ENCODE measurements at regions not wholly inside any gene's neighbourhood (a gene's known extent, or its start where the extent isn't known, plus 50 kb on each side); places are given as distances from the start of the nearest gene placed in this dataset.
A peak's percentile ranks its signal among the peaks of the same experiment; 100 is the strongest.

DNA sequence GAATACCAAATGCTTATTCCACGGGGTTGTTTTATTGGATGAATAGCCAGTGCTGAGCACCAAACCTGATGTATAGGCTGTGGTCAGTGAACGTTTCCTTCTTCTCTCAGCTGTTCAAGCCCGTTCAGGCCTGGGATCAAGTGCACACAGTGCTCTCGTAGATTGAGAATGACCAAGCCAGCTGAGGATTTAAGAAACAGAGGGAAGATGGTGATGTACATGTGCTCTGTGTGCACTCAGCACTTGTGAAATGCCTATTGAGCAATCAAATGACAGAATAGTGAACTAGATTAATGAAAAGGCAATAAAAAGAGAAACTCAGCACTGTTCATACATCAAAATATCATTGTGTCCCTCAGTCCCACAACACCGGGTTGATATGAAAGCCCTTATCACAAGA is 302.5 kb downstream of the BMPER start:
- Histone ChIP-seq H3K4me1 (ENCODE audit: control insufficient read depth, insufficient read depth, low read length) (peaks cover 13% of the 10 kb centered on the region), H3K4me3 (ENCODE audit: low read depth, low read length) (no peak overlapping the region), H3K9ac (ENCODE audit: low read length) (no peak overlapping the region), H3K27ac (ENCODE audit: low read depth, low read length) (no peak overlapping the region), H3K27me3 (ENCODE audit: control insufficient read depth, insufficient read depth, low read length) (no peaks in the 10 kb centered on the region), H3K36me3 (ENCODE audit: control insufficient read depth, insufficient read depth, low read length) (no peaks in the 10 kb centered on the region), H3K9me3 (ENCODE audit: control insufficient read depth, insufficient read depth, low read depth, low read length) (no peaks in the 10 kb centered on the region)

DNA sequence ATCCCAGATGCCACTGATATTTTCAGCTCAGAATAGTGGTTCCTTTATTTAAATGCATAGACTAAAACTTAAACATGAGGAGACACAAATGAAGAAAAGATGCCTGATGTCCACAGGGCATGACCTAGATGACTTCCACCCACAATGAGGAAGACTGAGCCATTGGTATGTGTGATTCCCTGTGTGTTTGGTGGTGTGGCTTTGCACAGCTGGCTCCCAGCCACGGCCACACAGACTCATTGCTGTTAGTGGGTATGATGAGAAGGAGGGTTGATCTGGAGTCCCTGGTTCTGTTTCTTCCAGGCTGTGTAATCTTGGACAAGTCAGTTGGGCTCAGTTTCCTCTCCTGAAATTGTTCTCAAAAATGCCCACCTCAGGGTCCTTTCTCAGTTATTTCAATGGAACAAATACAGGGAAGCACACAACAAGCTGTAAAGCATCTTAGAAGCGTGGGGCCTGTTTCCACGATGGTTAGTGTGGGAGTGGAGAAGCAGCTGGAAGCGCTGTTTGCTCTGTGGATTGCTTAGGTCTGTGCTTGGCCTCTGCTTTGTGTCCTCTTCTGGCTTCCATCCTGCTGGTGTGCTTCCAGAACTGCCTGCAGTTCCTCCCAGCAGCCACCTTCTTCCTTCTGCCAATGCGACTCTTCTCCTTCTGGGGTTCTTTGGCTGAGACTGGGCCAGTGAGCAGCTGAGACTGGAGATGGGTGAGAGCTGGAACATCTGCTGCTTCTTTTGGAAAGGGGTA is 303.7 kb downstream of the BMPER start:
- Histone ChIP-seq H3K4me1 (ENCODE audit: control insufficient read depth, insufficient read depth, low read length) (peaks cover 13% of the 10 kb centered on the region), H3K9me3 (ENCODE audit: control insufficient read depth, insufficient read depth, low read depth, low read length) (no peaks in the 10 kb centered on the region), H3K36me3 (ENCODE audit: control insufficient read depth, insufficient read depth, low read length) (no peaks in the 10 kb centered on the region), H3K27me3 (ENCODE audit: control insufficient read depth, insufficient read depth, low read length) (no peaks in the 10 kb centered on the region), H3K27ac (ENCODE audit: low read depth, low read length) (no peak overlapping the region), H3K9ac (ENCODE audit: low read length) (no peak overlapping the region), H3K4me3 (ENCODE audit: low read depth, low read length) (no peak overlapping the region)

DNA sequence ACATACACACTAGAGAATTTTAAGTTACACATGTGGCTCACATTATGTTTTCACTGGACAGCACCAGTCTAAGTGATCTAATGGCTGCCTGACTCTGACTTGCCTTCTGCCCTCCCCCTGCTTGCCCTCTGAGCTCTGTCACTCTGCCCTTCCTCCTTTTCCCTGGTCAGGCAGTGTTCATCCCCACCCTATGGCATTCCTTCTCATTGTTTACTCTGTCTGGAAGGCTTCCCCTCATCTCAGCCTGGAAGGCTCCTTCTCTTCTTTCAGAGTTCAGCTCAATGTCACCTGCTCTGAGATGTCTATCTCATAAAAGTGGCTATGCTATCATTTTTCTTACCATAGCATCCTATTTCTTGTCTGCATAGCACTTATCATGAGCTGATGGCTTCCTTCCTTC is 305.7 kb downstream of the BMPER start:
- no peaks in the 10 kb centered on the region for H3K27me3 ChIP-seq (ENCODE audit: control insufficient read depth, insufficient read depth, low read length)
- H3K27ac ChIP-seq (ENCODE audit: low read depth, low read length): no peak overlapping the region
- H3K36me3 ChIP-seq (ENCODE audit: control insufficient read depth, insufficient read depth, low read length): no peaks in the 10 kb centered on the region
- H3K9me3 ChIP-seq (ENCODE audit: control insufficient read depth, insufficient read depth, low read depth, low read length): no peaks in the 10 kb centered on the region
- H3K9ac ChIP-seq (ENCODE audit: low read length): no peak overlapping the region
- no peak overlapping the region for H3K4me3 ChIP-seq (ENCODE audit: low read depth, low read length)
- H3K4me1 ChIP-seq (ENCODE audit: control insufficient read depth, insufficient read depth, low read length): peaks cover 13% of the 10 kb centered on the region

- H3K36me3 ChIP-seq (ENCODE audit: control insufficient read depth, insufficient read depth, low read length): no peaks in the 10 kb centered on the region
- no peak overlapping the region for H3K9ac ChIP-seq (ENCODE audit: low read length)
- peaks cover 15% of the 10 kb centered on the region for H3K4me1 ChIP-seq (ENCODE audit: control insufficient read depth, insufficient read depth, low read length)
- H3K27ac ChIP-seq (ENCODE audit: low read depth, low read length): no peak overlapping the region
- no peak overlapping the region for H3K4me3 ChIP-seq (ENCODE audit: low read depth, low read length)
- H3K9me3 ChIP-seq (ENCODE audit: control insufficient read depth, insufficient read depth, low read depth, low read length): no peaks in the 10 kb centered on the region
- no peaks in the 10 kb centered on the region for H3K27me3 ChIP-seq (ENCODE audit: control insufficient read depth, insufficient read depth, low read length)
Measured at GRCh38 chr7:34217972-34218371, 312.6 kb downstream of the BMPER start.

- Histone ChIP-seq H3K27ac (ENCODE audit: low read depth, low read length) (no peak overlapping the region), H3K9ac (ENCODE audit: low read length) (no peak overlapping the region)
Measured at GRCh38 chr7:34219153-34219718, 313.9 kb downstream of the BMPER start.

DNA sequence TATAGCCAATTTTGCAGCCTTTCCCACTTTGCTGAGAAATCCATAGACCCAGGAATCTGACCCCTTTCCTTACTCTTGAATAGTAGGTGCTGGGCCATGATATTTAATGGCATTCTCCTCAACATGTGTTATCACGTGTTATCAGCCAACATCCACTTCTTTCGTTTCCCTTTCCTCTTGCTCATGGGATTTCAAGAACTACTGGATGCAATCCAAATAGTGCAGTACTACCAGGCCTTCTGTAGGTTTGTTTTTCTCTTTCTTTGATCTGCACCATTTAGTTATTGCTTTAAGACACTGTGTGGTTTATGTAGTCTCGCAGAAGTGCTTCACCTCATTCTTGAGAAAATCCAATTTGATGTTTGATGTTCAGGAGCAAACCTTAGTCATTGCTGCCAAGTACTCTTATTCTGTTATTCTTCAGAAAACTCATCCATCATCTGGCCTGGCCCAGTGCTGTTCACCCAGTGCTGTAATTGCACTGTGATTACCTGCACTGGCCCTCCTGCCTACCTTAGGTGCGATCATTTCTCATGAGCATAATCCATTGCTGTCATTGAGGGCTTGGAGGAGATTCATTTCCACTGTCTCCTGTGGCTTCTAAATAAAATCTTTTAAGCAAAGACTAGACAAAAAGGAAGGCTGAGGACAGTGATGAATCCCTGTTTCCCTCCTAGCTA is 315.3 kb downstream of the BMPER start:
- Histone ChIP-seq H3K9ac (ENCODE audit: low read length) (no peak overlapping the region), H3K27me3 (ENCODE audit: control insufficient read depth, insufficient read depth, low read length) (no peaks in the 10 kb centered on the region), H3K36me3 (ENCODE audit: control insufficient read depth, insufficient read depth, low read length) (no peaks in the 10 kb centered on the region), H3K27ac (ENCODE audit: low read depth, low read length) (no peak overlapping the region), H3K4me1 (ENCODE audit: control insufficient read depth, insufficient read depth, low read length) (peaks cover 27% of the 10 kb centered on the region), H3K9me3 (ENCODE audit: control insufficient read depth, insufficient read depth, low read depth, low read length) (no peaks in the 10 kb centered on the region), H3K4me3 (ENCODE audit: low read depth, low read length) (no peak overlapping the region)

More at GRCh38 chr7:34219153-34219718, 313.9 kb downstream of the BMPER start:
- peaks cover 15% of the 10 kb centered on the region for H3K4me1 ChIP-seq (ENCODE audit: control insufficient read depth, insufficient read depth, low read length)
- no peaks in the 10 kb centered on the region for H3K27me3 ChIP-seq (ENCODE audit: control insufficient read depth, insufficient read depth, low read length)
- no peaks in the 10 kb centered on the region for H3K9me3 ChIP-seq (ENCODE audit: control insufficient read depth, insufficient read depth, low read depth, low read length)
- no peak overlapping the region for H3K4me3 ChIP-seq (ENCODE audit: low read depth, low read length)
- no peaks in the 10 kb centered on the region for H3K36me3 ChIP-seq (ENCODE audit: control insufficient read depth, insufficient read depth, low read length)

DNA sequence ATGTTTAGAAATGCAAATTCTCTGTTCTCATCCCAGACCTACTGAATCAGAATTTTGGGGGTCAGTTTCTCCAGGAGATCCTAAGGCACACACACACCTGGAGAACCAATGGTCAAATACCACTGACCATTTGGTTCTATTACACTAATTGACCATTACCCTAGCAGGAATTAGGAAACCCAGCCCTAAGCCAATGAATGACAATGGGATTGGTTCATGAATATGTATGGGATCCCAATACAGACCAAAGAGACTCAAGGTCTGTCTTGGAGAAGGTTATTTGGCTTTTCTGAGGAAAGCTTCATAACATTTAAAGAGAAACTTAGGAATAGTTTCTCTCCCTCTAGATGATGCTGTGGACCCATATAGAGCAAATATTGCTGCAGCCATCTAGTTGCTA is 317.0 kb downstream of the BMPER start:
- H3K4me3 ChIP-seq (ENCODE audit: low read depth, low read length): no peak overlapping the region
- H3K36me3 ChIP-seq (ENCODE audit: control insufficient read depth, insufficient read depth, low read length): no peaks in the 10 kb centered on the region
- H3K27me3 ChIP-seq (ENCODE audit: control insufficient read depth, insufficient read depth, low read length): no peaks in the 10 kb centered on the region
- no peaks in the 10 kb centered on the region for H3K9me3 ChIP-seq (ENCODE audit: control insufficient read depth, insufficient read depth, low read depth, low read length)
- H3K27ac ChIP-seq (ENCODE audit: low read depth, low read length): no peak overlapping the region
- H3K9ac ChIP-seq (ENCODE audit: low read length): no peak overlapping the region
- H3K4me1 ChIP-seq (ENCODE audit: control insufficient read depth, insufficient read depth, low read length): peaks cover 30% of the 10 kb centered on the region

DNA sequence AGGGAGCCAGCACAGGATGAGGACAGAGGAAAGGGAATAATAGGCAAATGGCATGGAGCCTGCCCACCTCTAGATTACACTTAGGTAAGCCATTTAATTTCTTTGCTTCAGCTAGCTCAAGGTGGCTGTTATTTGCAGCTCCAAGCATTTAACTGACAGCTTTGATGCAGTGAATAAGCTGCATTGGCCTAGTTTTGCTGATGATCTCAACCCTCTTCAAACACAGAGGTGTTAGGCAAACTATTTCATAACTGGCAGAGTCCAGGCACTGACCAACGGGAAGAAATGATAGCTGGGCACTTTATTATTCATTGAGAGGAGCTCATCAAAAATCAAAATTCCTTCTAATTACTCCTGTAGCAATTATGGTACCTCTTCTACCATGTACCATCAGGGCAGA is 317.4 kb downstream of the BMPER start:
- H3K36me3 ChIP-seq (ENCODE audit: control insufficient read depth, insufficient read depth, low read length): no peaks in the 10 kb centered on the region
- H3K27ac ChIP-seq (ENCODE audit: low read depth, low read length): no peak overlapping the region
- H3K9me3 ChIP-seq (ENCODE audit: control insufficient read depth, insufficient read depth, low read depth, low read length): no peaks in the 10 kb centered on the region
- no peaks in the 10 kb centered on the region for H3K27me3 ChIP-seq (ENCODE audit: control insufficient read depth, insufficient read depth, low read length)
- H3K9ac ChIP-seq (ENCODE audit: low read length): no peak overlapping the region
- no peak overlapping the region for H3K4me3 ChIP-seq (ENCODE audit: low read depth, low read length)
- H3K4me1 ChIP-seq (ENCODE audit: control insufficient read depth, insufficient read depth, low read length): peaks cover 30% of the 10 kb centered on the region

- H3K4me3 ChIP-seq (ENCODE audit: low read depth, low read length): no peak overlapping the region
- no peaks in the 10 kb centered on the region for H3K27me3 ChIP-seq (ENCODE audit: control insufficient read depth, insufficient read depth, low read length)
- no peaks in the 10 kb centered on the region for H3K9me3 ChIP-seq (ENCODE audit: control insufficient read depth, insufficient read depth, low read depth, low read length)
- H3K9ac ChIP-seq (ENCODE audit: low read length): no peak overlapping the region
- H3K36me3 ChIP-seq (ENCODE audit: control insufficient read depth, insufficient read depth, low read length): no peaks in the 10 kb centered on the region
- no peak overlapping the region for H3K27ac ChIP-seq (ENCODE audit: low read depth, low read length)
- H3K4me1 ChIP-seq (ENCODE audit: control insufficient read depth, insufficient read depth, low read length): peaks cover 28% of the 10 kb centered on the region
Measured at GRCh38 chr7:34224281-34224680, 318.9 kb downstream of the BMPER start.

- Histone ChIP-seq H3K9ac (ENCODE audit: low read length) (no peak overlapping the region), H3K9me3 (ENCODE audit: control insufficient read depth, insufficient read depth, low read depth, low read length) (0 out of 2 replicates have a peak, but pooled peaks cover 3% of the 10 kb centered on the region), H3K36me3 (ENCODE audit: control insufficient read depth, insufficient read depth, low read length) (no peaks in the 10 kb centered on the region), H3K4me1 (ENCODE audit: control insufficient read depth, insufficient read depth, low read length) (peaks cover 25% of the 10 kb centered on the region), H3K27ac (ENCODE audit: low read depth, low read length) (0 out of 2 replicates have a peak overlapping the region, but pooled peaks have one; percentile 38), H3K4me3 (ENCODE audit: low read depth, low read length) (no peak overlapping the region), H3K27me3 (ENCODE audit: control insufficient read depth, insufficient read depth, low read length) (no peaks in the 10 kb centered on the region)
Measured at GRCh38 chr7:34225193-34225592, 319.9 kb downstream of the BMPER start.

DNA sequence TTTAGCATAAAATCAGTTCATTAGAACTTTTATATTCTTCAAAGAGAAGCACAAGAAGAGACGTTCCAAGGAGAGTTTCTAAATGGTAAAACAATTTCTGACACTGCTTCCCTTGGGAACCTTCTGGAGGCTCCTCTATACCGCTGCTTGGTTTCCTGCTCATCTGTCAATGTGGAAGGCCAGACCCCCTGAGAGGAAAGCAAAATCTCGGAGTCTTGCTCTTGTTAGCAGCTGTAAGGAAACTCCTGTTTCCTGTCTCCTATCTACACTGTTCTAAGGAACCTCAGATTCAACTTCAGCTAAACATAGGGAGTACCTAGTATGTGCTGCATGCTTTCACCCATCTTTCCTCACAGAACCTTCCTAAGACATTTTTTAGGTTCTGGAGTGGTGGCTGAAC is 322.2 kb downstream of the BMPER start:
- H3K36me3 ChIP-seq (ENCODE audit: control insufficient read depth, insufficient read depth, low read length): no peaks in the 10 kb centered on the region
- H3K4me3 ChIP-seq (ENCODE audit: low read depth, low read length): no peak overlapping the region
- 0 out of 2 replicates have a peak, but pooled peaks cover 3% of the 10 kb centered on the region for H3K9me3 ChIP-seq (ENCODE audit: control insufficient read depth, insufficient read depth, low read depth, low read length)
- no peak overlapping the region for H3K9ac ChIP-seq (ENCODE audit: low read length)
- H3K4me1 ChIP-seq (ENCODE audit: control insufficient read depth, insufficient read depth, low read length): peaks cover 18% of the 10 kb centered on the region
- no peaks in the 10 kb centered on the region for H3K27me3 ChIP-seq (ENCODE audit: control insufficient read depth, insufficient read depth, low read length)
- H3K27ac ChIP-seq (ENCODE audit: low read depth, low read length): no peak overlapping the region

All from HUES6 (cell line).